GM23338 (cell line): ENCODE measurements at regions not wholly inside any gene's neighbourhood (a gene's known extent, or its start where the extent isn't known, plus 50 kb on each side); places are given as distances from the start of the nearest gene placed in this dataset.

Source experiments
- CTCF ChIP-seq, 2 experiments: fragments of 200-600 bp in 1 of 2; sonication (generic) in 1 of 2; conservative IDR thresholded peaks; 2 replicates each; pipeline versions ENCODE4 v1.5.1 to v1.6.1; 2016 to 2017; ENCODE audit warnings: antibody characterized with exemption in 2 of 2, low read depth in 2 of 2, mild to moderate bottlenecking in 2 of 2, moderate library complexity in 1 of 2
- EZH2 ChIP-seq: fragments of 200-600 bp; sonication (generic); IDR thresholded peaks from one replicate; pipeline ENCODE4 v1.8.0; 2017; ENCODE audit warnings: antibody characterized with exemption, mild to moderate bottlenecking, low read depth; ENCODE audit not compliant: unreplicated experiment
- POLR2AphosphoS5 ChIP-seq: IDR thresholded peaks from 2 replicates; pipeline ENCODE4 v1.6.1; 2016; ENCODE audit warnings: antibody characterized with exemption, low read depth

GRCh38 chr1:10939654-10940450 lies 72.6 kb upstream of the TARDBP start:
- no peak for TF ChIP-seq CTCF (conservative IDR thresholded peaks at IDR 0.05; ENCODE audit: low read depth in 2 of 2)
- TF ChIP-seq POLR2AphosphoS5: no peak
- no peak for TF ChIP-seq EZH2
